Left lobe of liver (tissue), 2 donors: ENCODE measurements at regions not wholly inside any gene's neighbourhood (a gene's known extent, or its start where the extent isn't known, plus 50 kb on each side); places are given as distances from the start of the nearest gene placed in this dataset.

Experiments
- ATAC-seq: fragments of 200-7000 bp; cut with Tn5 transposase; one replicate; pipeline ENCODE4 v1.9.1; 2020; ENCODE audit warnings: mild to moderate bottlenecking, moderate library complexity
- DNase-seq: peaks from one replicate; pipeline ENCODE4 v3.0.0-alpha.2; 2020; ENCODE audit warnings: low spot score
- donor health status: DM: no; HTN: no; CAD: no; lungs with moderate emphysema.
- donor health status: DM: no; HTN: yes; CAD: no.

DNA sequence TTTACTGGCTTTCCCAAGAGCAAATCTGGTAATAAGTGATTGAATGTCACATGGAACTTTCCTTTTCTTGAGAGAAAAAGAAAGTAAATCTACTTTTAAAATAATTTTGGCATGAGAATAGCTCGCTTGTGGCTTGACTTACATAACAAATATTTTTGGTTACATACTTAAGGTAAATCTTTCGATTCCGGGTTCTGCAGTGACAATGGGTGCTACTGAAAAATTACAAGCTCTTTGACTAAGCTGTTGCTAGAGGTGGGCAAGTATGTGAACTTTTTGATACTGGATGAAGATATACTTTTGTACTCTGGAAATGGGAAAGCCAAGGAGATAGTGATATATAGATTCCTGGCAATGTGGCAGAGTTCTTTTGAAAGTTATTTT lies 51.9 kb upstream of the OTOL1 start:
- ATAC-seq (no peak), DNase-seq (no peak)

DNA sequence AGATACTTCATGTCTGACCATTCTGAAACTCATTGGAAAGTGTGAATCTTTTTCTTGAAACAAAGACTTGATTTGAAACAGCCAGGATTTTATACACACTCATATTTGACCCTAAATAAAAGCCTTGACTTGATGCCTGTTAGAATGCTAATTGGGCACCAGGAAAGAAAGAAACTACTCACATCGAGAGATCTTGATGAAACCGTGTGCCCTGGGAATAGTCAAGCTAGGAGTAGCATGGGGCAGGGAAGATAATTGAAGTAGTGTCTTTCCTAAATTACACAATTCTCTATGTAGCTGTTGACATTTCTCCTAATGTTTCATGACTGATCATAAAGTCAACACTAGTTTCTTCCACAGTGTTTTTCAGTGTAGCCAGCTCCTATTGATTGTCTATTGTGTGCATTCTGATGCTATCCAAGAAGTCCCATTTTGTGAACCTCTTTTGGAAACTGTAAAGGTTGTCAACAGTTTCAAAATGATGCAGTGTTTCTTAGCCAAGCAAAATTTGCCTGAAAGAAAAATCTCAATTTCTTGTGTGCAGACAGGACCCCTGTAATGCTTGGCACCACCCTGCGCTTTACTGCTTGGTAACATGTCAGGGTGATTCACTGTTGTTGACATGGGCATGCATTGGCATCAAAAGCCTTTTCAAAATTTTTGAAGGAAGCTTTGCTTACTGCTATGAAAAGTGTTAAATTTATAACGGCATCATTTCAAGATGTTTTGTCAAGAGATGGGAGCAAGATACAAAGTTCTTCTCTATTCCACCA lies 52.5 kb upstream of the OTOL1 start:
- ATAC-seq (peak; percentile 36), DNase-seq (no peak)

DNA sequence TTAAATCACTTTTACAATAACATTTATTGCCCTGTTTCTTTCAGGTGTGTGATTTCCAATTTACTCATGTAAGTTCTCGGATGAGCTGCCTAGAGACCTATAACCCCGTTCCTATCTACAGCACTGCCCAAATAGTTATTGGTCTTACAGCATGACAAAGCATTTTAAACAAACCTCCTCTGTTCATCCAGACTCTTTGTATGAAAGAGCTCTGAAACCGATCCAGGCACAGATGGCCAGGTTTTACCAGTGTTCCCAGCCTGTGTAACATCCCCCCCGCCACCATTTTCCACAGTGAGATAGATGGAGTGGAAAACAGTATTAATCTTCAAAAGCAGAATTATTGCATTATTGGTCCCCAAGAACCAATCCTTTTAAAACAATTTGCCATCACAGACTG lies 59.0 kb upstream of the SPTSSB start:
- DNase-seq: no peak
- ATAC-seq: no peak

DNA sequence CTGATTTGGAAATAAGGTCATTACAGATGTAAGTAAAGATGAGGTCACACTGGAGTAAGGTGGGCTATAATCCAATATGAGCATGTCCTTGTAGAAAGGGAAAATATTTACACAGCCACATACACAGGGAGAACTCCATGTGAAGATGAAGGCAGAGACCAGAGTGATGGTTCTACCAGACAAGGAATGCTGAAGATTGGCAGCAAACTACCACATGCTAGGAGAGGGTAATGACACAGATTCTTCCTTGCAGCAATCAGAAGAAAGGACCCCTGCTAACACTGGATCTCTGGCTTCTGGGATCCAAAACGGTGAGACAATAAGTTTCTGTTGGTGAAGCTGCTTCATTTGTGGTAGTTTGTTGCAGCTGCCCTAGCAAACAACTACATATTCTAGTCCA lies 56.0 kb upstream of the SPTSSB start:
- DNase-seq (no peak), ATAC-seq (no peak)

DNA sequence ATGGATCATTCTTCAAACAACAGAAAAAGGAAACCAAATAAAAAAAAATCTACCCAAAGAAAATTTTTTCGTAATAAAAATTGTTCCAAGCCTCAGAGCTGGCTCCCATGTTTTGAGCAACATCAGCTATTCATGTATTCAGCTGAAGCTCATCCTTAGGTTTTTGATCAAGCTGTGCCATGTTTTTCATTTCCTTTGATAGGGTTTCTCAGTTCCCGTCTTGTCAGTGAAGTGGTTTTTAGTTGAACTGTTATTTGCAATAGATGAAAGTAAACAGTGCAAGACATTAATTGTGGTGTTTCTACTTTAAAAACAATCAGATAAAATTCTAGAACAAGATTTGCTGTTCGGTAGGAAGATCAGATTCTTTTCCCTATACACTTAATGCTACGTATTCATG lies 55.4 kb upstream of the SPTSSB start:
- no peak for ATAC-seq
- DNase-seq: no peak

DNA sequence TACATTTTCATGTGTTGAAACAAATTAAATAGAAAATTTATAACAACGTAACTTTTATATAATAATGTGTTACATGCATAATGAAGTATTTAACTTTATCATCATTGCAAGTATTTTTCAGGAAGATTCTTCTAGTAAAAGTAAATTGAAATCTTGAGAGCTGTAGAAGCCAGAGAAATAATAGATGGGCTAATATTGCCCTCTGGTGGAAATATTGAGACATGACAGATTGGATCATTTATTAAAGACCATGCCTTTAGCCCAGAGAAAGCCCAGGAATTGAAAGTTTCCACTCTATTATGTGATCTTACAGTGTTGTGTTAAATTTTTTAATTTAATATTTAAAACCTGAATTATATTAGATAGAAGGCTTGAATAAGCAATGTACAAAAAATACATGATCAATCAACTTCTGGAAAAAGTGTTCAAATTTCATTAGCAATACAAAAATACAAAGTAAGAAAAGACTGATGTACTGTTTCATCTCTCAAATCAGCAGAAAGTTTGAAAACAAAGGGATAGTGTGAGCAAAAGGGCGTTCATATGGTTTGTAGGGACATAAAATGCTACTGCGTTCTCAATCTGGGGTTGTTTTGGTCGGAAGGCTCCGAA lies 52.7 kb upstream of the SPTSSB start:
- ATAC-seq (peak; percentile 75), DNase-seq (no peak)

DNA sequence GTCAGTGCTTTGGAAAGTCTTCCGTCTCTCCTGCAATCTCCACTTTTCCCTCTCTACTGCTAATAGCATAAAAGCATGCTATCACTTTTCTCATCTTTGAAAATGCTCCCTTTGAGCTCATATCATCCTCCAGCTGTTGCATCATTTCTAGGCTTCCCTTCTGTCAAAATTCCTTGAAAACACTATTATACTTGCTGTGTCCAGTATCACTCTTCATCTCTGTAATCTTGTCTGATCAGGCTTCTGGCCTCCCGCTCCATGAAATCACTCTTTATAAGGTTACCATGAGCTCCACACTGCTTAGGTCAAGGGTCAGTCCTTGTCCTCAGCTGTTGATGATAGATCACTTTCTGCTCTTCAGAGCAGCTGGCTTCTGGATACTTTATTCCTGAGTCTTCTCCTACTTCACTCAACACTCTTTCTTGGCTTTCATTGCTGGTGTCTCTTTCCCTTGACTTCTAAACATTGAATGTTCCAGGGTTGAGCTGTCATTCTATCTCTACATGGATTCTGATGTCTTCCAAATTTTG lies 50.9 kb upstream of the SPTSSB start:
- ATAC-seq (no peak), DNase-seq (no peak)
